Adrenal gland (tissue), 9 donors: ENCODE measurements at regions not wholly inside any gene's neighbourhood (a gene's known extent, or its start where the extent isn't known, plus 50 kb on each side); places are given as distances from the start of the nearest gene placed in this dataset.

Experiments
- DNase-seq, 7 donors: peaks; one replicate each; pipeline ENCODE4 v3.0.0-alpha.2; 2019 to 2020
- H3K27ac ChIP-seq, 5 donors: fragments of 200-600 bp; sonication (generic) in 4 of 5; 1 replicate in 3 of 5; 2 replicates in 2 of 5; pipeline versions ENCODE4 v1.5.1 to v1.8.0; 2016 to 2020; ENCODE audit warnings: mild to moderate bottlenecking in 1 of 5
- H3K27me3 ChIP-seq: fragments of 200-600 bp; 2 replicates; pipeline ENCODE4 v1.8.0; 2021
- H3K36me3 ChIP-seq, 2 donors: fragments of 200-600 bp; replicated peaks in 1 of 2; 1 replicate in 1 of 2; 2 replicates in 1 of 2; pipeline versions ENCODE4 v1.5.1 to v1.8.0; 2018 to 2022
- H3K4me1 ChIP-seq, 2 donors: fragments of 200-600 bp; replicated peaks in 1 of 2; 1 replicate in 1 of 2; 2 replicates in 1 of 2; pipeline versions ENCODE4 v1.5.1 to v1.8.0; 2018 to 2021
- H3K4me3 ChIP-seq, 4 donors: fragments of 200-600 bp; sonication (generic) in 3 of 4; one replicate each; pipeline ENCODE4 v1.5.1; 2016 to 2018
- H3K9me3 ChIP-seq, 3 donors: fragments of 200-600 bp; sonication (generic) in 1 of 3; replicated peaks in 1 of 3; 1 replicate in 2 of 3; 2 replicates in 1 of 3; pipeline versions ENCODE4 v1.5.1 to v1.8.0; 2016 to 2021
- CTCF ChIP-seq, 6 experiments: fragments of 450-650 bp in 4 of 6; fragments of 200-600 bp in 2 of 6; sonication (generic) in 1 of 6; IDR thresholded peaks; 1 replicate in 5 of 6; 2 replicates in 1 of 6; pipeline versions ENCODE4 v1.5.1 to v1.8.0; 2016 to 2021; ENCODE audit warnings: antibody characterized with exemption in 6 of 6, mild to moderate bottlenecking in 2 of 6, moderate library complexity in 1 of 6
- POLR2A ChIP-seq, 2 donors: fragments of 450-650 bp; IDR thresholded peaks; one replicate each; pipeline ENCODE4 v1.6.1; 2017; ENCODE audit warnings: antibody characterized with exemption in 2 of 2, mild to moderate bottlenecking in 2 of 2, moderate library complexity in 1 of 2
- WGBS, 4 donors: extraction: QIAGEN DNeasy Blood & Tissue Kit in 2 of 4; methylation state at CpG; one replicate each; pipeline versions ENCODE4 v1.1.5 to v1.1.7; 2013 to 2017; 5-methylcytosine and 5-hydroxymethylcytosine counted together
- intact Hi-C, 2 donors: fragments of 100-400 bp; cut with DNase I; formaldehyde crosslinking; loops; one replicate each; pipeline versions ENCODE4 v1.14.1 to v1.15.0; 2022 to 2023
- donor health status: healthy with polysubstance abuse.
- donor health status: Bipolar disorder and iron deficiency.
- donor health status: DM: yes; HTN: yes; CAD: no.
- donor health status: DM: no; HTN: no; CAD: no.
- donor health status: DM: no; HTN: no; CAD: no.

- Histone ChIP-seq H3K36me3 (no peaks in the 10 kb centered on the region), H3K9me3 (no peaks in the 10 kb centered on the region), H3K27me3 (no peaks in the 10 kb centered on the region), H3K4me3 (no peak overlapping the region), H3K27ac (no peak overlapping the region), H3K4me1 (no peaks in the 10 kb centered on the region)
- intact Hi-C loops, result no loop called here
- DNase-seq, result no peak
- TF ChIP-seq POLR2A (IDR thresholded peaks at IDR 0.05) (no peak), CTCF (IDR thresholded peaks at IDR 0.05) (no peak)
- 81 to 89% (median 86%) methylated on average over 2 of the region's 2 CpGs for WGBS, 4 donors
These were observed 1320.6 kb upstream of the CELF4 start for GRCh38 chr18:38886235-38886634.

- H3K27me3 ChIP-seq, result no peaks in the 10 kb centered on the region
- no peak for TF ChIP-seq POLR2A (IDR thresholded peaks at IDR 0.05)
- TF ChIP-seq CTCF (IDR thresholded peaks at IDR 0.05), result no peak
- H3K9me3 ChIP-seq, result no peaks in the 10 kb centered on the region
- no peak overlapping the region for H3K4me3 ChIP-seq
- no peak for DNase-seq
- H3K4me1 ChIP-seq, result no peaks in the 10 kb centered on the region
- no peak overlapping the region for H3K27ac ChIP-seq
- intact Hi-C loops, result no loop called here
- no peaks in the 10 kb centered on the region for H3K36me3 ChIP-seq
- 55 to 71% (median 62%) methylated on average over 2 of the region's 2 CpGs for WGBS, 4 donors
These were observed 1318.5 kb upstream of the CELF4 start for GRCh38 chr18:38884050-38884449.

- 65 to 87% (median 77%) methylated on average over 4 of the region's 4 CpGs for WGBS, 4 donors
- intact Hi-C loops, result no loop called here
- H3K9me3 ChIP-seq, result no peaks in the 10 kb centered on the region
- H3K27me3 ChIP-seq, result no peaks in the 10 kb centered on the region
- TF ChIP-seq POLR2A (IDR thresholded peaks at IDR 0.05) (no peak), CTCF (IDR thresholded peaks at IDR 0.05) (no peak)
- H3K27ac ChIP-seq, result no peak overlapping the region
- H3K4me1 ChIP-seq, result no peaks in the 10 kb centered on the region
- DNase-seq, result no peak
- H3K4me3 ChIP-seq, result no peak overlapping the region
- no peaks in the 10 kb centered on the region for H3K36me3 ChIP-seq
These were observed 1317.5 kb upstream of the CELF4 start for GRCh38 chr18:38883111-38883510.

GRCh38 chr18:38879871-38880270 is 1314.3 kb upstream of the CELF4 start:
- Histone ChIP-seq H3K27ac (no peak overlapping the region), H3K4me3 (no peak overlapping the region), H3K27me3 (no peaks in the 10 kb centered on the region), H3K36me3 (no peaks in the 10 kb centered on the region), H3K9me3 (no peaks in the 10 kb centered on the region), H3K4me1 (no peaks in the 10 kb centered on the region)
- WGBS, 4 donors, result 64 to 77% (median 75%) methylated on average over 1 of the region's 1 CpG
- DNase-seq, result no peak
- intact Hi-C loops, result no loop called here
- no peak for TF ChIP-seq CTCF (IDR thresholded peaks at IDR 0.05)
- no peak for TF ChIP-seq POLR2A (IDR thresholded peaks at IDR 0.05)
